ENCODE measurements at regions not wholly inside any gene's neighbourhood (a gene's known extent, or its start where the extent isn't known, plus 50 kb on each side); places are given as distances from the start of the nearest gene placed in this dataset.
A peak's percentile ranks its signal among the peaks of the same experiment; 100 is the strongest.

DNA sequence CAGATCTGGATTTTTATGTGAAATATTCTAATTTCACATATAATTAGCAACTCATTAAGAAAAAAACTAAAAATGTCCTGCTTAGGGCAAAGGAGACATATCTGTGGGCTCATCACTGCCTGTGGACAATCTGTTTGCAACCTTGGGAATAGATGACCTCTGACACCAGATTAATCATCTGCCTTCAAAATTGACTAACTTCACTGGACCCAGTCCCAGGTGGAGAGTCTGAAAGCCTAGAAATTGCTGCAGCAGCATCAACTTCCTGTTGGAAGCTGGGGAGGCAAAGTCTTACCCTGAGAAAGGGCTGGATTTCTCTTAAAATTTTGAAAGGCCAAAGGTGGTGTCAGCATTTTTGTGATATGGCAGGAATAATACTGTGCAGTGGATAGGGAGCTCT, 76.3 kb upstream of the TNC start:
- DNase-seq (no peak), ATAC-seq (ENCODE audit: low FRiP score in 2 of 2) (no peak)
- no peak for TF ChIP-seq POLR2A (IDR thresholded peaks at IDR 0.05)
- TF ChIP-seq EP300 (IDR thresholded peaks at IDR 0.05) = no peak
- TF ChIP-seq CTCF (IDR thresholded peaks at IDR 0.05) = no peak
- no peak for TF ChIP-seq POLR2AphosphoS5 (IDR thresholded peaks at IDR 0.05)
- Histone ChIP-seq H3K27ac (no peak overlapping the region), H3K4me3 (no peak overlapping the region), H3K9me3 (no peaks in the 10 kb centered on the region), H3K27me3 (no peaks in the 10 kb centered on the region), H3K36me3 (no peaks in the 10 kb centered on the region), H3K4me1 (peaks cover 0 to 22% (median 5%) of the 10 kb centered on the region in 4 donors)

DNA sequence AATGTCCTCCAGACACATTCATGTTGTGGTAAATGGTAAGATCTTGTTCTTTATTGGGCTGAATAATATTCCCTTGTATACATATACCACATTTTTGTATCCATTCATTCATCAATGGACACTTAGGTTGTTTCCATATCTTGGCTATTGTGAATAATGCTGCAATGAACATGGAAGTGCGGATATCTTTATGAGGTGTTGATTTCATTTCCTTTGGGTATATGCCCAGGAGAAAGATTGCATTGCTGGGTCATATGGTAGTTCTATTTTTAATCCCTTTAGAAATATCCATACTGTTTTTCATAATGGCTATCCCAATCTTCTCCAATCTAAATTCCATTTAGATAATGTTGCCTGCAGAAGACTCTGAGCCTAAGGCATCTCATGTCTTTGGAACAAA, 78.0 kb upstream of the TNC start:
- Histone ChIP-seq H3K27me3 (no peaks in the 10 kb centered on the region), H3K4me1 (peaks cover 0 to 22% (median 5%) of the 10 kb centered on the region in 4 donors), H3K27ac (no peak overlapping the region), H3K36me3 (no peaks in the 10 kb centered on the region), H3K9me3 (no peaks in the 10 kb centered on the region), H3K4me3 (no peak overlapping the region)
- TF ChIP-seq POLR2A (IDR thresholded peaks at IDR 0.05) (no peak), POLR2AphosphoS5 (IDR thresholded peaks at IDR 0.05) (no peak), CTCF (IDR thresholded peaks at IDR 0.05) (no peak), EP300 (IDR thresholded peaks at IDR 0.05) (no peak)
- WGBS, 2 donors = 84 to 92% methylated on average over 1 of the region's 1 CpG
- DNase-seq (no peak), ATAC-seq (ENCODE audit: low FRiP score in 2 of 2) (no peak)

- H3K27me3 ChIP-seq = no peaks in the 10 kb centered on the region
- 73 to 82% methylated on average over 3 of the region's 3 CpGs for WGBS, 2 donors
- DNase-seq (no peak), ATAC-seq (ENCODE audit: low FRiP score in 2 of 2) (no peak)
- peaks cover 0 to 18% (median 5%) of the 10 kb centered on the region in 4 donors for H3K4me1 ChIP-seq
- H3K27ac ChIP-seq = no peak overlapping the region
- no peak overlapping the region for H3K4me3 ChIP-seq
- H3K36me3 ChIP-seq = no peaks in the 10 kb centered on the region
- no peaks in the 10 kb centered on the region for H3K9me3 ChIP-seq
- TF ChIP-seq EP300 (IDR thresholded peaks at IDR 0.05) (no peak), POLR2A (IDR thresholded peaks at IDR 0.05) (no peak), CTCF (IDR thresholded peaks at IDR 0.05) (no peak), POLR2AphosphoS5 (IDR thresholded peaks at IDR 0.05) (no peak)
Measured at GRCh38 chr9:115196919-115197318, 79.0 kb upstream of the TNC start.

DNA sequence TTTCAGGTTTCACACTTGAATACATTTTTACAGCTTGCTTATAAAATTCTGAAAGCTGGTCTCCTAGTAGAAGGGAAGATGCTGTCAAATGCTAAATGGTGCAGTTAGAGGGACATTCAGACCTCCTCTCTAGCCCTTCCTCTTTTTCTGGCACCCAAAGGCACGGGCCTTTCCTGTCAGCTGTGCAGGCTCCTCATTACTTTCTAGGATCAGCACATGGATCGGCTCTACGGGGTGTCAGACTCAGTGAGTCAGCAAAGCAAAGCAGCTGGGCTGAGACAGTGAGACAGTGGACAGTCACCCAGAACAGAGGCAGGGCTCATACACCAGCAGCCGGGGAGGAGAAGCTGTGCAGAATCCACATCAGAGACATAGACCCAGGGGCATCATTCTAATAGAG, 80.0 kb upstream of the TNC start:
- TF ChIP-seq CTCF (IDR thresholded peaks at IDR 0.05) (no peak), POLR2A (IDR thresholded peaks at IDR 0.05) (no peak), POLR2AphosphoS5 (IDR thresholded peaks at IDR 0.05) (peak; percentile 48 to 57), EP300 (IDR thresholded peaks at IDR 0.05) (peak in 1 of 4 donors; percentile 26)
- ATAC-seq (ENCODE audit: low FRiP score in 2 of 2) (peak; percentile 42 to 84), DNase-seq (peak in 1 of 2 donors; percentile 29)
- 34 to 63% methylated on average over 4 of the region's 4 CpGs for WGBS, 2 donors
- Histone ChIP-seq H3K9me3 (no peaks in the 10 kb centered on the region), H3K36me3 (no peaks in the 10 kb centered on the region), H3K27me3 (no peaks in the 10 kb centered on the region), H3K27ac (no peak overlapping the region), H3K4me3 (no peak overlapping the region), H3K4me1 (peaks cover 0 to 17% (median 2%) of the 10 kb centered on the region in 4 donors)

DNA sequence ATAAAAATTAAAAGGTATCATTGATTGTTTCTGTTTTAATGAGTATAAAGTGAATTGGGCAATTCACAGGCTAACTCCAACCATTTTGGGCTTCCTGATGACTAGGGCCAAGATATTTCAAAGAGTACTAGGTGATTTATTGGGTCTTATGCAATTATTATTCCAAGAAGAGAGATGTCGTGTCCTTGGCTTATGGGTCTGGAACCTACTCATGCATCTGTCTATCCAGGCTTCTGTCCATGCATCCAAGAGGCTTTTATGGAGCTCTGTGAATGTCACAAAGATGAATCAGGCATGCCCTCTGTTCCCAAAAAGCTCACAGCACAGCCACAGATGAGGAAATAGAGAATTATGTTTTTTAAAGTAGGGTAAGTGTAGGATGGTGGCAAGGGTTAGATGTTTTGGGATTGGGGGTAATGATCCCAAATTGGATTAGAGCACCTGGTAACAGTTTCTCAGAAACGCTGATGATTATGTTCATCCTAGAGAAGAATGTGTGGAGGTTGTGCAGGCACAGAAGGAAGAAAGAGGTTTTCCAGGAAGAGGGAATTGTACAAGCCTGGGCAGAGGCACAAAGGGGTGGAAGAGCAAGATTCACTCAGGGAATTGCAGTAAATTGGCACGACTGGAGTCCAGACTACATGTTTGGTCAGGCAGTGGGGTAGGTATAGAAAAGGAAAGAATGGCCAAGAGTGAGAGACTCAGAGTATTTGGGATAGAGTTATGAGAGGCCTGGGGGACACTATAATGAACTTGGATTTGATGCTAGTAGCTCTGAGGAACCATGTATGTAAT, 83.0 kb upstream of the TNC start:
- Histone ChIP-seq H3K9me3 (no peaks in the 10 kb centered on the region), H3K36me3 (no peaks in the 10 kb centered on the region), H3K27ac (no peak overlapping the region), H3K4me3 (no peak overlapping the region), H3K4me1 (peaks cover 0 to 4% (median 0%) of the 10 kb centered on the region in 4 donors), H3K27me3 (no peaks in the 10 kb centered on the region)
- DNase-seq (no peak), ATAC-seq (ENCODE audit: low FRiP score in 2 of 2) (peak in 1 of 2 donors; percentile 43)
- 44 to 49% methylated on average over 3 of the region's 3 CpGs for WGBS, 2 donors
- peak in 1 of 2 donors; percentile 20 for TF ChIP-seq POLR2AphosphoS5 (IDR thresholded peaks at IDR 0.05)
- no peak for TF ChIP-seq CTCF (IDR thresholded peaks at IDR 0.05)

All from upper lobe of left lung (tissue), 6 donors.